HG02938 (cell line): ENCODE measurements at regions not wholly inside any gene's neighbourhood (a gene's known extent, or its start where the extent isn't known, plus 50 kb on each side); places are given as distances from the start of the nearest gene placed in this dataset.

Experiments
- ATAC-seq: cut with Tn5 transposase; IDR thresholded peaks from one replicate; pipeline ENCODE4 v1.9.1; 2021; ENCODE audit warnings: mild to moderate bottlenecking, moderate library complexity; ENCODE audit not compliant: unreplicated experiment

DNA sequence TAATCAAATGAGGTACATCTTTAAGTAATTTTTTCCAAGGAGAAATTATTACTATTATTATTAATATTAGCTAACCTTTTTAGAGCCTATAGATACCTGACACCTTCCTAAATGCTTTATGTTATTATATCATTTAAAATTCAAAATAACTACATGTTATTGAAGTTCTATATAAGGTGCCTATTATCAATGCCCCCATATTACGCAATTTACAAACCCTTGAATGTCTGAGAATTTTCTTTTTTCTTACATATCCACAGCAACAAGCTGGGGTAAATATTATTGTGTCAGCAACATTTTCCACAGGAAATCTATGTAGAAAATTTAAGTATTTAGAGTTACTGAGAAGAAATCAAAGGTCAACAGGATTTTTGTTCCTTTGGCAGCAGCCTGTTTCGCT is 327.3 kb downstream of the NXPE2 start:
- ATAC-seq = no peak

DNA sequence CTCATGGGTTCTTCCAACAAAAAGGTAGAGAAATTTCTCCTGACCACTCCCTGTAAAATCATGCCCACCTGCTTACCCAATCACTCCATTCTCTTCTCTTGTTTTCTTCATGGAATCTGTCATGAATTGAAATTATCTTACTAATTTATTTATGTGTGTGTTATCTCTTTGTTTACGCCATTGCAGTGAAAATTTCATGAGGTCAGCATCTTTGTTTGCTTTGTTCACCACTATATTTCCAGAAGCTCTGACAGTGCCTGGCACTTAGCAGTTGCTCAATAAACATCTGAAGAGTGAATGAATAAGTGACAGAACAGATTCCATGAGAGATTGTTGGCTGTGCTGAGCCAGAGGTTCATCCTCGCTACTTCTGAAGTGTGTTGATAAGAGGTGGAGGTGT is 329.5 kb downstream of the NXPE2 start:
- ATAC-seq = no peak

DNA sequence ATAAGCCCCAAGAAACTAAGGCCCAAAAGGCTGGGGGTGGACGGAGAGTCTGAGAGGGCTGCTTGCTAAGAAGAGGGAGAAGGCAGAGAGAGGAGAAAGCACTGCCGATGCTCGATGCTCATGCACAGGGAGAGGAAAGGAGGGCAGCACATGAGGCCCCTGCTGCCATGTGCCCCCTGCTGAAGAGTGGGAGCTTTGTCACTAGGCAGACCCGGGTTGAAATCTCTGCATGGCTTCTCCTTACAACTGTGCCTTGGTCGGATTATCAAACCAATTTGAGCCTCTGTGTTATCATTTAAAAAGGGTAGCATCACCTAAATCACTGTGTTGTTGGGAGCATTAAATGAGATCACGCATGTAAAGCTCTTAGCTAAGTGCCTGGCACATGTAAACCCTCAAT is 330.5 kb downstream of the NXPE2 start:
- ATAC-seq = no peak

DNA sequence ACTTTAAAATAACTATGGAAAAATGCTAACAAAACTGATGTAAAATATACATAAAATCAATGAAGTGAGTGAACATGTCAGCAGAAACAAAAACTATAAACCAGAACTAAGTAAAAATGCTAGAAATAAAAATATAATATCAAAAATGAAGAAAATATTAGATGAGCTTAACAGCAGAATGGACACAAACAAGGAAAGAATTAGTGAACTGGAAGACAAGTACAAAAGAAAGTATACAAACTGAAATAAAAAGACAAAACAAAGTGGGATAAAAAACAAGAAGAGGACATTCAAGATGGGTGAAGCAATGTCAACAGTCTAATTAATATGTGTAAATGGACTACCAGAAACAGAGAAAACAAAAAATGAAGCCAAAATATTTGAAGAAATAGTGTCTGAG is 339.2 kb downstream of the NXPE2 start:
- no peak for ATAC-seq

DNA sequence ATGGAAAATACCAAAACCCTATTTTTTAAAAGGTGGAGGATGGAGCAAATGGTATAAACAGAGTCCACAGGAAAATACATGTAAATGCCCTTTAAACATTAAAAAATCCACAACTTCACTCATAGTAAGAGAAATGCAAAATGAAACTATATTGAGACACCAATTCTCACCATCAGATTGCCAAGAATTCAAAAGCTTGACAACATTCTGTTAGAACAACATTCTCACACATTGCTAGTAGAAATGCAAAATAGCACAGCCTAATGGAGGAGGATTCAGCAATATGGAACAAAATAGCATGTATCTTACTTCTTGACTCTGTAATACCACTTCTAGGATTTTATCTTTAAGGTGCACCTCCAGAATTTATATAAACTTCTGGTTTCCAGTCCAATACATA is 351.8 kb downstream of the NXPE2 start:
- no peak for ATAC-seq

DNA sequence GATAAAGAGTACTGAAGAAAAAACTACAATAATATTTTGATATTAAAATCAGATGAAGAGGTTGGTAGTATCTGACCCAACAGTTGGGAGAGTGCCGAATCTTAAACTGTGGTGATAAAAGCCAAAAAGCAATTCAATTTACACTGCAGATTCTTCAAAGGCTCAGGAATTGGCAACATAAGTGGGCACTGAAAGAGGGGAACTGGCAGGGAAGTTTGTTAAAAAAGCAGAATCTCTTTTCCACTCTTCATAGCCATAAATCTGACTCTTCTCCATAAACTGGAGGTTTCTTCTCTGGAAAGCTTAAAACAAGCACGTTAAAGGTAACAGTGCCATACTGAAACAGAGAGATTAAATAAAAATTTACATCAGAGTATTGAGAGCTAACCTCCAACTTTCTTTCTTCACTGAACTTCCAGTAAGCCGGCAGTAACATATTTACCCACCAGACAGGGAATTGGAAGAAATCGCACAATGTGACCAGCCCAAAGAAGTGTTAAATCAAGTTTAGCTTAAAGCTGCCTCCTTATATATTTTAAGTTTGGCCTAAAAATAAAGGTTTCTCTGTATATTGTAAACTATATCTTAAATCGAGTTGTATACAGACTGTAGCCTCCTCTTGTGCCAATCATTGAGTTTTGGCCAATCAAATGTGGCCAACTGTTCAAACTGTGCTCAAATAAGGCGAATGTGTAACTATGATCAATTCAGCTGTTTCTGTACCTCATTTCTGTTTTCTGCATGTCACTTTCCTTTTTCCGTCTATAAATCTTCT is 358.3 kb downstream of the NXPE2 start:
- ATAC-seq = no peak

DNA sequence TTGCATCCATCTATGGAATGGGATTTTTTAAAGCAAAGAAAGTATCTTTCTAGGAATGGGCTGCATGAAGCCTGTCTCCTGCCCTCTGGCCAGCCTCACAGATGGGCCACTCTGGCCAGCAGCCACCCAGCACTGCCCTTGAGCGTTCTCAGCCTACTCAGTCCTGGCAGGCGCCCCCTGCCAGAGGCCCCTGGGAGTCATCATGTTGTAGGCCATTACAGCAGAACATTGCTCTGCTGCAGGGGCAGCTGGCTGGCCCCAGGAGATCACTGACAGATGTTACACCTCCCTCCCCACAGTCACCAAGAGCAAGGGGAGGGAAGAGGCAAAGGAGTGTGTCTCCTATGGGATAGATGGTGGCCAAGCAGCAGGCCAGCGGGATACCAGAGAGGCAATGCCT is 363.7 kb downstream of the NXPE2 start:
- ATAC-seq = no peak

DNA sequence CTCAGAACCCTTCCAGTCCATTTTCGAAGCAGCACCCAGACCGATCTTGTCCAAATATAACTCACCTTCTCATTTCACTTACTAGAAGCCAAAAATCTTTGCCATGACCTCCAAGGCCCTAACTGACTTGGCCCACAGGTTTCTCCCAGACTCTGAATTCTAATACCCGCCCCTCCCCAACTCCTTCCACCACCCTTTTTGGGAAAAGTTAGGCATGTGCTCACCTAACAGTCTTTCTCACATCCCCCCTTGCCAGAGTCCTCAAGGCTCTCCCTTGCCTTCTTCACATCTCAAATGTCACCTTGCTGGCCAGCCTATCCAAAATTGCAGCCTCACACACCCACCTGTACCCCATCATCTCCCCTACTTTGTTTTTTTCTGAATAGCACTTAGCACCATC is 369.3 kb downstream of the NXPE2 start:
- ATAC-seq = no peak

DNA sequence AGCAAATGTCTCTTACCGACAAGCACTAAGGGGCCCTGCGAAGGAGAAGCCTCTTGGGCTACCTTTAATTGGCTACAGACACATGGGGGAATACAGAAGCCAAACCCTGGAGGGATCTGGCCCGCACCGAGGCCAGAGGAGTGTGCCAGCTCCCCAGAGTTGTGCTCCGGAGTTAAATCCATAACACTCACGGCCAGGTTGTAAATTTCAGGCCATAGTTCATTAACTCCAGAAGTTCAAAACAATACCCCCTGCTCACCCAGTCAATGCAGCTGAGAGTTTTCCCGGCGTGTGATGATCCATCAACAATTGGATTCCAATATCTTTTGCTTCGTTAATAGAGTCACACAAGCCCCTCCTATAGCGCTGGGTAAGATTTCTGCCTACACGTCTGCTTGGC is 371.5 kb downstream of the NXPE2 start:
- ATAC-seq = no peak

DNA sequence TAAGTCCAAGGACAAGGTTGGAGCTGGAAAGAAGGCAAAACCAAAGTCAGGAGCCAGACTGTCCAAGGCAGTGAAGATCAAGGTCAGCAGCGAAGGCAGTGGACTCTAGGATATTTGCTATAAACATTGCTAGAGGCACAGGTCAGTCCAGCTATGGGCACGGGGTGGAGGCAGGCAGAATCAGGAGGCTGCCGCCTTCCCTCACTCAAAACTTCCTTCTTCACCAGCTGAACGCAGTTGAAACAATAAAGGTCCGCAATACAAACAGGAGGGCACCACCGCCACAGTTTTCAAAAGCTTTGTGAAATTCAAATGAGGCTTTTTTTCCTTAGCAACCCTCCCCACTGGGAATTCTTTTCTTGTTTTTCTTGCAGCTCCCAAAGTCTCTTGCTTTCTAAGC is 372.4 kb downstream of the NXPE2 start:
- no peak for ATAC-seq

DNA sequence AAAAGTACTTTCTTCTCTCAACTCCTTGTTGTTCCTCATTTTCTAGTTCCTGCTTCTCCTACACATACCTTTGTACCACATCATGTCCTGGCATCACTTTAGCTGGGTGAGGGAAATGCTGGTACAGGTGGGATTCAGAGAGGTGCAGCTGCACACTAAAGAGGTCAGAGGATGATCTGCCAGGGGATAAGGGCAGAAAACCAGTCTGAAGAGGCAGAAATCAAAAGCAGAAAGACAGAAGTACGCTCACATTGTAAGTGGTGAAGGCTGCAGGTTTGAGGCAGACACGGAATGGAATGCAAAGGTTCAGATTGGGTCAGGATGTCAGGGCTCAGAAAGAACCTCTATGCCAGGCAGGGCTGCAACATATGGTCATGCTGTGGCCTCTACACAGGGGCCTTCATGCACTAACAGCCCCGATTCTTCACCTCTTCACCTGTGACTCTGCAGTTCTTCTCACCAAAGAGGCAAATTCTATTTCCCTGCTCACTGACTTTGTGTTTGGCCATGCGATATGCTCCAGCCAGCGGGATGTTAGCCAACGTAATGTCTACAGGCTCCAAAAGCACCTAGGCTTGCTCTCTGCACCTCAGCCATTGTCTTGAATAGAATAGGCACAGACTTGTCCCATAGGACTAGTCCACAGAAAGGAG is 373.7 kb downstream of the NXPE2 start:
- ATAC-seq = no peak

DNA sequence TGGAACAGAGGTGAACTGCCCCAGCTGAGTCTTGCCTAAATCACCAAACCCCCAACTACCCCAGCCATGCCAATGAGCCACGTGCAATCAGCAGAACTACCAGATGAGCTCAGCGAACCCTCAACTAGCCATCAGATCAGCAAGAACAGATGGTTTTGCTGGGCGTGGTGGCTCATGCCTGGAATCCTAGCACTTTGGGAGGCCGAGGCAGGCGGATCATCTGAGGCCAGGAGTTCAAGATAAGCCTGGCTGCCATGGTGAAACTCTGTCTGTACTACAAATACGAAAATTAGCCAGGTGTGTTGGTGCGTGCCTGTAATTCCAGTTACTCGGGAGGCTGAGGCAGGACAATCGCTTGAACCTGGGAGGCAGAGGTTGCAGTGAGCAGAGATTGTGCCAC is 374.3 kb downstream of the NXPE2 start:
- no peak for ATAC-seq

DNA sequence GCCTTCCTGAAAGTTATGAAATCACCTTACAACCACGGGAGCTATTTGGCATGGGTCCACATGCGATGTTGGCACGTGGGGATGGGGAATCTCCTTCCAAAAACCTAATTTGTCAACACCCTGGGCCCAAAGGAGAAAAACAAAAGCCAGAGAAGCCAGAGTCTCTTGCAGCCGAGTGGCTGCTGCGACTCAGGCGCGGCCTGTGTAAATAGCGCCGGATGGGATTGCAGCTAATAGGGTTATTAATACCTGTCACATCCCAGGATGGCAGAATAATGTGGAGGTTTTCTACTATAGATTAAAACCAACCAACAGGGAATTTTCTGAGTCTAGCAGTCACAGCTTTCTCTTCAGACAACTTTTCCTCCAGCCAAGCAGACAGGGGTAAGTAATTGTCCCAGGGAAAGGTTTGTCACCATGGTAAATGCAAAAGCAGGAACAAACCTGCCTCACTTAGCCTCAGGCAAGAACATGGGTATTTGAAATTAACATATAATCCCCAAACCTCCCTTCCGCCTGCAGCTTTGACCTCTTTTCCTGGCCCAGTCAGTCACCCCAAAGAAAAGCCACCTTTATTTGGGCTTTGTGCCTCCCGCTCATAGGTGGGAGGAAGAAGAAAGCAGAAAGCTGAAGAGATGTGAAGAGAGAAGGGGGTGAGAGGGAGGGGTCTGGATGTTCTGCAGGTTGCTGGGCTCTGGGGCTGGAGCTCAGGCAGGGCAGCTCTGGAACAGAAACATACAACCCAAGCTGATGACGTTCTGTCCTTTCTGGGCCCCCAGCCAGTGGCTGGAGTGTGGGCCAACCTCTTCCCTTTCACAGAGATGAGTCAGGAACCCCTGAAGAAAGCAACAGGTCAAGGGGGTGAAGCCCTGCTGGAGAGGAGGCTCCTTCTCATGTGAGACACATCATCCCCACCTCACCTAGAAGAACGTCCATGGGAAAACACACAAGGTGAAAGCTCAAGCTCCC is 376.5 kb downstream of the NXPE2 start:
- no peak for ATAC-seq

DNA sequence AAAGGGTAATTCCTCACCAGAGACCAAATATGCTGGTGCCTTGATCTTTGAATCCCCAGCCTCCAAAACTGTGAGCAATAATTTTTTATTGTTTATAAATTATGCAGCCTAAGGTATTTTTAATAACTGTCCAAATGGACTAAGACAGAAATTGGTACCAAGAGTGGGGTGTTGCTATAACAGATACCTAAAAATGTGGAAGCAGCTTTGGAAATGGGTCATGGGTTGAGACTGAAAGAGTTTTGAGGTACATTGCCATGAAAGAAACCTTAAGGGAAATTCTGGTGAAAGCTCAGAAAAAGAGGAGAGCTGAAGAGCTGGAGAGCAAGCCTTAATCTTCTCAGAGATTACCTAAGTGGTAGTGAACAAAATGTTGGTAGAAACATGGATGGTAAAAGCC is 378.2 kb downstream of the NXPE2 start:
- no peak for ATAC-seq

DNA sequence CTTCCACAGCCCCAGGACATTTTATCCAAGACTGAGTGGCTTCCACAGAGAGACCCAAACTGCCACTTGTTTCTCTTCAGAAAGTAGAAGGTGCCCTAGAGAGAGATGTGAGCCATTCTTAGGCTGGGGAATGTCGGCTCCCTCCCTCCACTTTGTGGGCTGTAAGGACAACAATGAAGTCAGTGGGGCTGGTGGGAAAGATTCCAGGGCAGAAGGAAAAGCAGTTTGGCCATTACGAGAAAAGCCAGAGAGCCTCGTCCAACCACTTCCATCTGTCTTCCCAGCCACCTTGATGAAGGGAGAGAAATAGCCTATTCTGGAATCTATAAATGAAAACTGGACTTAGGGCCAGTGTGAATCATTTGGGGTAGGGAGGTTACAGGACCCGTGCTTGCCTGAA is 382.5 kb downstream of the NXPE2 start:
- no peak for ATAC-seq

DNA sequence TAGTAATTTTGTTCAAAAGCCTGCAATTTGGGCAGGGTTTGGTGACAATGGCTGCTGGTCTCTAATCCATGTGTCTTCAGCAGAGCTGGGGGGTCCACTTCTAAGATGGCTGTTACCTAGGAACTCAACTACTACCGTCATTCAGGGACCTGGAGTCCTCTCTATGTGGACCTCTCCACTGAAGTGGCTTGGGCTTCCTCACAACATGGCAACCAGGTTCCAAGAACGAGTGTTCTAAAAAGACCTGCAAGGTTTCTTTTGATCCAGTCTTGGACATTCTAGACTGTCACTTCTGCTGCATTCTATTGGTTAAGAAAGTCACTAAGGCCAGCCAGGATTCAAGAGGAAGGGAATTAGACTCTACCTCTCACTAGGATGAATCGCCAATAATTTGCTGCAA is 387.0 kb downstream of the NXPE2 start:
- no peak for ATAC-seq

DNA sequence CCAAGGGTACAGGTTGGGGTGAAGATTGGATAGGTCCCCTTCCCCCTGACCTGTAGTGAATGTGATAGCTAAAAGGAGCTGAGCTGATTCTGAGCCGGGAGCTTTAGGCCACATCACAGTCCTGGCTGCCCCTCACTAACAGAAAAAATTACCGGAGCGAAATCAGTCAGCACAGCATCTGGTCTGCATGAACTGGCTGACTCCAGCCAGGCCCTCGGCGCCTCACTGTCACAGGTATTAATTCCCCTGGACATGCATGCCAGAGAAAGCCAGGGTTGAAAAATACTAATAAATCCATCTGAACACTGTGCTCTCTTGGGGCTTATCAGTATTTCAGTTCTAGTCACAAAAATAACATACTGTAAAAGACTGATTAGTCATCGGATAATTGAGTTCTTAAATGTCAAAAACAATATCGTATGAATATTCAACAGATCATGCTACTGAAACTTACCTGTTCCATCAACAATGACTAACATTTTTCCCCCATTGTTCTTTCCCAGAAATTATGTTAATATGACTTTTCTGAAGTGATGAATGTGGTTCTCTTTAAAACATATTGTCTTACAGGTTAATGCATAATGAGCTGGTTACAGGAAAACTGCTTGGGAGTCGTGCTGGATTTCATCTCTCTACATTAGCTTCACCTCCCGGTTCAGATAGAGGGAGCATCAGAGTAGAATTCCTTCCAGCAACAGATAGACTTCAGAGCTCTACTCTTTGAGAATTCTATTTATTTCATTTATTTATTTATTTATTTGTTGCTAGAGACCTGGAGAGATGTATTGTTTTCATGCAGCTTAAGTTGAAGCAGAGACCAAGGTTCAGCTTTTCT is 387.7 kb downstream of the NXPE2 start:
- ATAC-seq = no peak

DNA sequence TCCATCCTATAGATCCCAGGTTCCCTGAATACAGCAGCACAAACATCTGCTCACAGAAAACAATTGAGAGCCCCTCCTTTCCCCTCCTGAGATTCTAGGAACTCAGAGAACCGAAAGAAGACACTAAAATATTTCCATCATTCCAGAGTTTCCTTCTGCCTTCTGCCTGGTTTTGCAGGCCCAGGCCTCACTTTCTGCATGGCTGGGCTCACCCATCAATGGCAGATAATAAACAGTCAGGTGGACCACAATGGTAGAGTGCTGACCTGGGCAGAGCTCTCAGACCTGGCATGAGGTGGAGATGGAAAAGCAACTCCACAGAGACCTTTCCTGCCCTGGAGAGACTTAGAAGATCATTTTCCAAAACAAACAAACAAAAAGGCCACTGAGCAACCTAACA is 389.1 kb downstream of the NXPE2 start:
- ATAC-seq = no peak

DNA sequence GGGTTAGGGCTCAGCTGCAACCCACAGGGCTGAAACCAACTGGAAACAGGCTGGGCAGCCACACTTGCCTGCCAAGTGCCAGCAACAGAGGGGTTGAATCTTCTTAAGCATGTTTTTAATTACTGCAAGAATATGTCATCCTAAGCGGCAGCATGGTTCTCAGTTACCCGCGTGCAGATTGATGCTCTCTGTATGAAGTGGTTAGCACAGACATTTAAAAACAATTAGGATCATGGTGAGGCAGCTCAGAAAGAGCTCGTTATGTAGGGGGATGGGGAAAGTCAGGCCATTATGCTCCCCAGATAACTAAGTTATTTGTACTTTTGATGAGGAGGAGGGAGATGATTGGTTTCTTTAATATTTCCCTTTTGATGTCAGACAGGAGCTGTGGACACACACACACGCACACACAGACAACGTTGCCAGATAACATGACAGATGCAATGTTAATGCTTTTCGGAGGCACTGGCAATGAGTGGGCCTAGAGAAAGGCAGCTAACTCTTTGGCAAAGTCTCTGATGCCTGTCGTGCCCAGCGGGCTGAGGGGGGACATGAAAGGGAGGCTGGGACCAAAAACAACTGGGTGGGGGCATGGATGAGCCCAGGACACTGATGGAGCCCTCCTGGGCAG is 389.7 kb downstream of the NXPE2 start:
- no peak for ATAC-seq

DNA sequence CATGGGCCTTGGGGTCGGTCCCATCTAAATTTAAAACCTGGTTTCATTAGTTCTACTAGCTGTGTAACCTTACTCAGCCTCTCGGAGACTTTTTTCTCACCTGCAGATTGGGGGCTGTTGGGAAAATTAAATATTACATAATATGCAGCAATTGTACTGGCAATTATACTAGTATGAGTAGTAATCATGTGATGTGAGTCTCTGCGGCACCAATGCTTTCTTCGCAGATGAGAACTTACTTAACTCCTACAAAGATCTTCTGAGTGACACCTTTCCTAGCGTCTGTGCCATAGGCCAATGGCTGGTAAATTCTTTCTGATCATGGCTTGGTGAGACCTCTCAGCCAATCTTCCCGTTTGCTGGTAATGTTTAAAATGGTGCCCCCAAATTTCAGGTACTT is 391.3 kb downstream of the NXPE2 start:
- no peak for ATAC-seq
